ENCODE measurements at regions not wholly inside any gene's neighbourhood (a gene's known extent, or its start where the extent isn't known, plus 50 kb on each side); places are given as distances from the start of the nearest gene placed in this dataset.
"Not testable (repeated sequence)": the region's sequence is repeated elsewhere in the genome, so short reads cannot be mapped to it uniquely, and the experiment has no call there.

- TF ChIP-seq POLR2AphosphoS5 (IDR thresholded peaks at IDR 0.05; ENCODE audit: low read depth); CTCF (conservative IDR thresholded peaks at IDR 0.05; ENCODE audit: low read depth in 2 of 2); EZH2phosphoT487 (IDR thresholded peaks at IDR 0.05; ENCODE audit: unreplicated experiment); EZH2 (IDR thresholded peaks at IDR 0.05; ENCODE audit: low read depth, unreplicated experiment); REST (IDR thresholded peaks at IDR 0.05; ENCODE audit: unreplicated experiment); CREB1 (CRISPR knock-in tag; IDR thresholded peaks at IDR 0.05; ENCODE audit: low read depth); JUNB (IDR thresholded peaks at IDR 0.05; ENCODE audit: unreplicated experiment); NANOG (IDR thresholded peaks at IDR 0.05; ENCODE audit: borderline replicate concordance): not testable (repeated sequence)
Measured at GRCh38 chr11:63313198-63313597, 56.4 kb upstream of the SLC22A9 start.
